GM12878 (cell line): ENCODE measurements at regions not wholly inside any gene's neighbourhood (a gene's known extent, or its start where the extent isn't known, plus 50 kb on each side); places are given as distances from the start of the nearest gene placed in this dataset.

Experiments
- CTCF ChIP-seq, 3 experiments: IDR thresholded peaks in 2 of 3; conservative IDR thresholded peaks in 1 of 3; 2 replicates each; pipeline ENCODE4 v1.5.1; 2011; ENCODE audit warnings: low read depth in 3 of 3, low read length in 3 of 3, mild to moderate bottlenecking in 3 of 3, control low read depth in 2 of 3, moderate library complexity in 2 of 3, inconsistent platforms in 1 of 3, mixed read lengths in 1 of 3; ENCODE audit not compliant: control insufficient read depth in 2 of 3, insufficient read depth in 1 of 3; ENCODE audit errors: extremely low read depth in 1 of 3
- MYC ChIP-seq: IDR thresholded peaks from 2 replicates; pipeline ENCODE4 v1.6.1; 2011; ENCODE audit warnings: mild to moderate bottlenecking, low read length, moderate library complexity, inconsistent platforms; ENCODE audit not compliant: insufficient read depth, insufficient replicate concordance, insufficient read length, severe bottlenecking
- POLR2A ChIP-seq: IDR thresholded peaks from 2 replicates; pipeline ENCODE4 v1.6.1; 2011; ENCODE audit warnings: low read depth, mild to moderate bottlenecking, low read length
- PRDM15 ChIP-seq: fragments of 450-650 bp; formaldehyde crosslinking; IDR thresholded peaks from 2 replicates; pipeline ENCODE4 v1.4.0; 2020; ENCODE audit warnings: mild to moderate bottlenecking, moderate library complexity
- RFX5 ChIP-seq: IDR thresholded peaks from 2 replicates; pipeline ENCODE4 v1.6.1; 2011; ENCODE audit warnings: low read depth, low read length, improper control_type of control experiment
- SP1 ChIP-seq: IDR thresholded peaks from one replicate; pipeline ENCODE4 v1.6.1; 2011; ENCODE audit warnings: low read depth, low read length
- SPI1 ChIP-seq: IDR thresholded peaks from 2 replicates; pipeline ENCODE4 v1.6.1; 2011; ENCODE audit warnings: low read depth, mild to moderate bottlenecking, low read length, moderate library complexity, borderline replicate concordance; ENCODE audit not compliant: insufficient read depth

GRCh38 chr6:22737331-22737730, 168.0 kb downstream of the HDGFL1 start:
- TF ChIP-seq PRDM15 (CRISPR knock-in tag) (no peak), SP1 (no peak), POLR2A (no peak), MYC (no peak), SPI1 (no peak), RFX5 (no peak), CTCF (IDR thresholded peaks at IDR 0.05 in 2 of 3, conservative IDR thresholded peaks at IDR 0.05 in 1 of 3; ENCODE audit: control insufficient read depth in 2 of 3, extremely low read depth in 1 of 3, insufficient read depth in 1 of 3, low read depth in 3 of 3, low read length in 3 of 3) (peak; percentile 23 to 42 (median 40); a peak in 4 of 6 replicates)
